SK-N-SH treated with all-trans-retinoic acid at 6 μM for 48 hours (cell line): ENCODE measurements at regions not wholly inside any gene's neighbourhood (a gene's known extent, or its start where the extent isn't known, plus 50 kb on each side); places are given as distances from the start of the nearest gene placed in this dataset.

Experiments
- ATAC-seq: fragments of 200-7000 bp; cut with Tn5 transposase; 3 replicates; pipeline ENCODE4 v1.9.1; 2020; ENCODE audit warnings: mild to moderate bottlenecking, moderate library complexity
- ARNTL ChIP-seq: fragments of 450-650 bp; formaldehyde crosslinking; IDR thresholded peaks from 2 replicates; pipeline ENCODE4 v1.5.0; 2020; ENCODE audit warnings: low read depth, mild to moderate bottlenecking, moderate library complexity, borderline replicate concordance
- CREB5 ChIP-seq: fragments of 250-450 bp; sonication (Bioruptor Pico); IDR thresholded peaks from 2 replicates; pipeline ENCODE4 v1.5.1; 2020; ENCODE audit warnings: low read depth, mild to moderate bottlenecking, moderate library complexity
- CSDC2 ChIP-seq: fragments of 250-450 bp; sonication (Bioruptor Pico); IDR thresholded peaks from 2 replicates; pipeline ENCODE4 v1.5.0; 2020; ENCODE audit warnings: mild to moderate bottlenecking, moderate library complexity
- CSRNP3 ChIP-seq: fragments of 250-450 bp; sonication (Bioruptor Pico); IDR thresholded peaks from 2 replicates; pipeline ENCODE4 v1.5.1; 2021; ENCODE audit warnings: mild to moderate bottlenecking, moderate library complexity
- ESRRG ChIP-seq: fragments of 250-450 bp; sonication (Bioruptor Pico); IDR thresholded peaks from 2 replicates; pipeline ENCODE4 v1.6.1; 2021; ENCODE audit warnings: mild to moderate bottlenecking
- GLIS3 ChIP-seq: fragments of 250-450 bp; sonication (Bioruptor Pico); IDR thresholded peaks from 2 replicates; pipeline ENCODE4 v1.5.0; 2020; ENCODE audit warnings: mild to moderate bottlenecking, moderate library complexity
- ISL1 ChIP-seq: fragments of 250-450 bp; sonication (Bioruptor Pico); IDR thresholded peaks from 2 replicates; pipeline ENCODE4 v2.1.2; 2022; ENCODE audit warnings: mild to moderate bottlenecking, moderate library complexity
- OSR1 ChIP-seq: fragments of 250-450 bp; sonication (Bioruptor Pico); IDR thresholded peaks from 2 replicates; pipeline ENCODE4 v1.8.0; 2022; ENCODE audit warnings: moderate library complexity, mild to moderate bottlenecking, inconsistent platforms
- PATZ1 ChIP-seq: fragments of 250-450 bp; sonication (Bioruptor Pico); IDR thresholded peaks from 2 replicates; pipeline ENCODE4 v1.8.0; 2020; ENCODE audit warnings: mild to moderate bottlenecking, moderate library complexity, borderline replicate concordance
- PPARA ChIP-seq: fragments of 250-450 bp; sonication (Bioruptor Pico); IDR thresholded peaks from 2 replicates; pipeline ENCODE4 v1.5.0; 2020; ENCODE audit warnings: mild to moderate bottlenecking, borderline replicate concordance
- SNAI2 ChIP-seq: fragments of 250-450 bp; sonication (Bioruptor Pico); IDR thresholded peaks from 2 replicates; pipeline ENCODE4 v1.5.0; 2020; ENCODE audit warnings: mild to moderate bottlenecking, moderate library complexity
- TOX ChIP-seq: fragments of 250-450 bp; sonication (Bioruptor Pico); IDR thresholded peaks from 2 replicates; pipeline ENCODE4 v1.8.0; 2021; ENCODE audit warnings: mild to moderate bottlenecking, moderate library complexity, borderline replicate concordance
- TSHZ2 ChIP-seq: fragments of 250-450 bp; sonication (Bioruptor Pico); IDR thresholded peaks from 2 replicates; pipeline ENCODE4 v1.5.0; 2020; ENCODE audit warnings: mild to moderate bottlenecking, moderate library complexity
- ZC3H10 ChIP-seq: fragments of 250-450 bp; sonication (Bioruptor Pico); IDR thresholded peaks from 2 replicates; pipeline ENCODE4 v1.5.1; 2021; ENCODE audit warnings: mild to moderate bottlenecking, moderate library complexity
- ZFP3 ChIP-seq: fragments of 250-450 bp; sonication (Bioruptor Pico); IDR thresholded peaks from 2 replicates; pipeline ENCODE4 v1.5.0; 2020; ENCODE audit warnings: mild to moderate bottlenecking, moderate library complexity
- ZFP30 ChIP-seq: fragments of 450-650 bp; formaldehyde crosslinking; IDR thresholded peaks from 2 replicates; pipeline ENCODE4 v1.5.0; 2022; ENCODE audit warnings: mild to moderate bottlenecking, moderate library complexity
- ZNF565 ChIP-seq: fragments of 450-650 bp; formaldehyde crosslinking; conservative IDR thresholded peaks from 2 replicates; pipeline ENCODE4 v1.5.0; 2020; ENCODE audit warnings: low read depth, mild to moderate bottlenecking, moderate library complexity
- ZNF8 ChIP-seq: fragments of 450-650 bp; formaldehyde crosslinking; IDR thresholded peaks from 2 replicates; pipeline ENCODE4 v1.5.0; 2020; ENCODE audit warnings: mild to moderate bottlenecking, moderate library complexity
- TF ChIP-seq, protein P1 (sequence below): fragments of 250-450 bp; sonication (Bioruptor Pico); IDR thresholded peaks from 2 replicates; pipeline ENCODE4 v1.8.0; 2021; ENCODE audit warnings: low read depth, mild to moderate bottlenecking, moderate library complexity, borderline replicate concordance

DNA sequence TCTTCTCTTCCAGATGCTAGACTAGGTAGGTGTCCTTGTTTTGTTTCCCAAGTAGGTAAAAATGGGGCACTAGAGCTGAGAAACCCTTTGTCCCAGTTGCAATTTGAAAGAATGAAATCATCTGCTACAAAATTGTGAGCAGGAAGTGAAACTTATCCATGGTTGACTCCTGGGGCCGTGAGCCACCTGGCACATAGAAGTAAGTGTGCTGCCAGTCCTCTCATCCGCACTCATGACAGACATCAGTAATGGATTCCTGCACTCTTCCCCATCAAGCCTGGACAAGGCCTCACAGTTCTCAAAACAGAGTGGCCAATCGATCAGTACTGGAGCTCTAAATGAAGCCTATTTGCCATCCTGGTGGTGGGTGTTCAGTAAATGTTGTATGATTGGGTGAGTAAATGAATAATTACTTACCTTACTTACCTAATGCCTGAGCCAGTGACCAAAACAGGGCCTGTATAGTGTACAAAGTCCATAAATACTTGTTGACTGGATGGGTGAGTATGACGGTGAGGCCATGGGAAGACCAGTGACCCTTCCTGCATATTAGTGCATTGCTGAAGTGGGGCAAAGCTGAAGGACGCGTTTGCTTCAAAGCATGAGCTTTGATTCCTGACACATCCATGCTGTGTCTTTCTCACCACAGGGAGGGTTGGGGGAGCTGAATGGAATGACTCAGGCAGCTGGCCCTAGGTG, 68.9 kb upstream of the HEPHL1 start:
- ATAC-seq = no peak
- TF ChIP-seq CREB5 (CRISPR knock-in tag) (no peak), ARNTL (CRISPR knock-in tag) (no peak), ZFP30 (CRISPR knock-in tag) (no peak), PATZ1 (CRISPR knock-in tag) (no peak), TOX (no peak), CSDC2 (CRISPR knock-in tag) (no peak), ESRRG (CRISPR knock-in tag) (no peak), ZC3H10 (CRISPR knock-in tag) (no peak), TSHZ2 (CRISPR knock-in tag) (no peak), GLIS3 (CRISPR knock-in tag) (no peak), ISL1 (CRISPR knock-in tag) (no peak), PPARA (CRISPR knock-in tag) (no peak), ZNF565 (CRISPR knock-in tag) (no peak), ZNF8 (no peak), ZFP3 (CRISPR knock-in tag) (no peak), SNAI2 (CRISPR knock-in tag) (no peak), CSRNP3 (CRISPR knock-in tag) (no peak)
- TF ChIP-seq, protein P1, sequence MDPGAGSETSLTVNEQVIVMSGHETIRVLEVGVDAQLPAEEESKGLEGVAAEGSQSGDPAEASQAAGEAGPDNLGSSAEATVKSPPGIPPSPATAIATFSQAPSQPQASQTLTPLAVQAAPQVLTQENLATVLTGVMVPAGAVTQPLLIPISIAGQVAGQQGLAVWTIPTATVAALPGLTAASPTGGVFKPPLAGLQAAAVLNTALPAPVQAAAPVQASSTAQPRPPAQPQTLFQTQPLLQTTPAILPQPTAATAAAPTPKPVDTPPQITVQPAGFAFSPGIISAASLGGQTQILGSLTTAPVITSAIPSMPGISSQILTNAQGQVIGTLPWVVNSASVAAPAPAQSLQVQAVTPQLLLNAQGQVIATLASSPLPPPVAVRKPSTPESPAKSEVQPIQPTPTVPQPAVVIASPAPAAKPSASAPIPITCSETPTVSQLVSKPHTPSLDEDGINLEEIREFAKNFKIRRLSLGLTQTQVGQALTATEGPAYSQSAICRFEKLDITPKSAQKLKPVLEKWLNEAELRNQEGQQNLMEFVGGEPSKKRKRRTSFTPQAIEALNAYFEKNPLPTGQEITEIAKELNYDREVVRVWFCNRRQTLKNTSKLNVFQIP = no peak

DNA sequence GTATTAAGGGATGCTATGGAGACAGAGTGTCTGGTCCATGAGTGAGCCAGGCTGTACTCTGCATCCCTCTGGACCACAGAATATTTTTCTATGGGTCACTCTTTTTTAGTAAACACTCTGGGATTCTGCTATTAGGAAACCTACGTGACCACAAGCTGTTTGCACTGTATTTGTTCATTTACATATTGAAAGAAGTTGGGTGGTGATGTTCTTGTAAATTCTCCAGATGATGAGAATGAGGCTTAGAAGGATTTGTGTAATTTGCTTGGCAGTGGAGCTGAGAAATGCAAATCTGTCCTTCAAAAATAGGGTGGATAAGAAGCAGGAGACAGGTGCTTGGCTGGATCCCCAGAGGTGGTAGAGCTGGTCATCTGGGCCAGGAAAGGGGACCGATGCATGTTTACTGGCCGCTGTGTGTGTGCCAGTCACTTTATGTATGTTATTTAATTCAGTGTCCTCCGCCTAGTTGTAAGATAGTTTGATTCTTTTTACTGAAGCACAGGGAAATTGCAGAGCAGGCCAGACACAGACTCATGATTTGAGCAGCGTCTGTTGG, 63.7 kb upstream of the HEPHL1 start:
- no peak for ATAC-seq
- no peak for TF ChIP-seq OSR1 (CRISPR knock-in tag)
- TF ChIP-seq ZNF565 (CRISPR knock-in tag) = no peak
- TF ChIP-seq PATZ1 (CRISPR knock-in tag) = no peak
- TF ChIP-seq ZFP30 (CRISPR knock-in tag) = no peak
- TF ChIP-seq CSDC2 (CRISPR knock-in tag) = no peak
